H1 (cell line): ENCODE measurements at regions not wholly inside any gene's neighbourhood (a gene's known extent, or its start where the extent isn't known, plus 50 kb on each side); places are given as distances from the start of the nearest gene placed in this dataset.

Source experiments
- CTCF ChIA-PET: fragments of 300-600 bp; sonication (Branson Sonifier 250); formaldehyde crosslinking; loops from one replicate; lab custom pipeline; 2021; ENCODE audit not compliant: partially characterized antibody; lab: Charles Lee
- POLR2A ChIA-PET: fragments of 300-600 bp; sonication (Branson Sonifier 250); formaldehyde crosslinking; loops from one replicate; lab custom pipeline; 2021; ENCODE audit warnings: inconsistent platforms; ENCODE audit not compliant: partially characterized antibody; lab: Charles Lee
- DNase-seq, 2 experiments: peaks; one replicate each; pipeline versions ENCODE4 v3.0.0 to v3.0.0-alpha.2; 2010 to 2022; ENCODE audit warnings: low spot score in 2 of 2, low read depth in 1 of 2, mixed read lengths in 1 of 2
- FAIRE-seq: peaks from 2 replicates; lab custom pipeline; 2011; peaks lifted over from hg19 to GRCh38; lab: Jason Lieb, UNC
- H2AFZ ChIP-seq: 2 replicates; pipeline ENCODE4 v1.8.1; 2012; ENCODE audit warnings: low read length, inconsistent platforms
- H2AK5ac ChIP-seq: 2 replicates; pipeline ENCODE4 v1.6.1; 2013; ENCODE audit warnings: low read depth, low read length
- H2BK120ac ChIP-seq: replicated peaks from 2 replicates; pipeline ENCODE3; 2013; ENCODE audit warnings: low read depth, low read length, inconsistent platforms
- H2BK12ac ChIP-seq: 2 replicates; pipeline ENCODE4 v1.6.1; 2013; ENCODE audit warnings: low read depth, low read length
- H2BK15ac ChIP-seq: 2 replicates; pipeline ENCODE4 v1.6.1; 2013; ENCODE audit warnings: low read length
- H2BK20ac ChIP-seq: 2 replicates; pipeline ENCODE4 v1.6.1; 2013; ENCODE audit warnings: low read length
- H2BK5ac ChIP-seq: 2 replicates; pipeline ENCODE4 v1.6.1; 2013; ENCODE audit warnings: low read depth, low read length
- H3K14ac ChIP-seq: 2 replicates; pipeline ENCODE4 v1.6.1; 2013; ENCODE audit warnings: inconsistent platforms; ENCODE audit not compliant: insufficient read length
- H3K18ac ChIP-seq: 2 replicates; pipeline ENCODE4 v1.6.1; 2013; ENCODE audit warnings: low read length; ENCODE audit errors: extremely low read depth
- H3K23ac ChIP-seq: 2 replicates; pipeline ENCODE4 v1.6.1; 2013; ENCODE audit warnings: inconsistent platforms; ENCODE audit not compliant: insufficient read length
- H3K23me2 ChIP-seq: 2 replicates; pipeline ENCODE4 v1.6.1; 2013; ENCODE audit warnings: low read depth, low read length
- H3K27ac ChIP-seq: 2 replicates; pipeline ENCODE4 v1.6.1; 2011; ENCODE audit warnings: low read depth, low read length, inconsistent platforms
- H3K27me3 ChIP-seq, 4 experiments: replicated peaks in 1 of 4; 1 replicate in 1 of 4; 2 replicates in 3 of 4; pipeline versions ENCODE4 v1.6.1 to v1.8.1; 2011 to 2013; ENCODE audit warnings: low read length in 3 of 4, mild to moderate bottlenecking in 3 of 4, inconsistent platforms in 2 of 4, mixed read lengths in 2 of 4, moderate library complexity in 1 of 4; ENCODE audit not compliant: control insufficient read depth in 3 of 4, insufficient read depth in 3 of 4; ENCODE audit errors: extremely low read depth in 1 of 4
- H3K36me3 ChIP-seq, 4 experiments: 2 replicates each; pipeline versions ENCODE4 v1.6.1 to v1.8.1; 2011 to 2013; ENCODE audit warnings: mild to moderate bottlenecking in 4 of 4, low read length in 3 of 4, moderate library complexity in 2 of 4, control low read depth in 1 of 4, inconsistent platforms in 1 of 4; ENCODE audit not compliant: insufficient read depth in 4 of 4, control insufficient read depth in 2 of 4
- H3K4ac ChIP-seq: replicated peaks from 2 replicates; pipeline ENCODE3; 2013; ENCODE audit warnings: low read length, low read depth, mixed read lengths, inconsistent platforms; ENCODE audit not compliant: insufficient read length
- H3K4me1 ChIP-seq, 4 experiments: replicated peaks in 1 of 4; 1 replicate in 1 of 4; 2 replicates in 3 of 4; pipeline versions ENCODE4 v1.6.1 to v1.8.1; 2011 to 2013; ENCODE audit warnings: low read length in 3 of 4, inconsistent platforms in 2 of 4, mixed read lengths in 1 of 4; ENCODE audit not compliant: insufficient read depth in 4 of 4, control insufficient read depth in 3 of 4
- H3K4me2 ChIP-seq, 2 experiments: 2 replicates each; pipeline versions ENCODE4 v1.6.1 to v1.8.1; 2011 to 2013; ENCODE audit warnings: low read depth in 2 of 2, low read length in 2 of 2, control low read depth in 1 of 2, inconsistent platforms in 1 of 2, mild to moderate bottlenecking in 1 of 2; ENCODE audit not compliant: insufficient read depth in 1 of 2
- H3K4me3 ChIP-seq, 4 experiments: fragments of 200-600, 300-600 bp in 1 of 4; sonication (generic), shearing (Covaris generic), sonication (Bioruptor Twin) in 1 of 4; 2 replicates each; pipeline versions ENCODE4 v1.5.1 to v1.8.1; 2011 to 2016; ENCODE audit warnings: low read length in 4 of 4, low read depth in 3 of 4, control low read depth in 2 of 4, inconsistent platforms in 2 of 4, mild to moderate bottlenecking in 2 of 4, mixed read lengths in 1 of 4, moderate library complexity in 1 of 4; ENCODE audit not compliant: insufficient read depth in 2 of 4; ENCODE audit errors: extremely low read depth in 1 of 4
- H3K56ac ChIP-seq: replicated peaks from 2 replicates; pipeline ENCODE3; 2013; ENCODE audit warnings: low read depth, mild to moderate bottlenecking, mixed read lengths, low read length, inconsistent platforms; ENCODE audit not compliant: insufficient read length
- H3K79me1 ChIP-seq: 2 replicates; pipeline ENCODE4 v1.6.1; 2013; ENCODE audit warnings: low read depth, low read length, control low read depth
- H3K79me2 ChIP-seq, 2 experiments: 2 replicates each; pipeline versions ENCODE4 v1.6.1 to v1.8.1; 2012 to 2013; ENCODE audit warnings: low read length in 2 of 2, mild to moderate bottlenecking in 2 of 2, inconsistent platforms in 1 of 2; ENCODE audit not compliant: insufficient read depth in 2 of 2, control insufficient read depth in 1 of 2
- H3K9ac ChIP-seq, 4 experiments: replicated peaks in 1 of 4; 1 replicate in 1 of 4; 2 replicates in 3 of 4; pipeline versions ENCODE4 v1.6.1 to v1.8.1; 2011 to 2013; ENCODE audit warnings: low read depth in 3 of 4, low read length in 3 of 4, control low read depth in 2 of 4, mild to moderate bottlenecking in 2 of 4, moderate library complexity in 2 of 4, inconsistent platforms in 1 of 4; ENCODE audit errors: extremely low read depth in 1 of 4
- H3K9me3 ChIP-seq, 2 experiments: 2 replicates each; pipeline versions ENCODE4 v1.6.1 to v1.8.1; 2012 to 2013; ENCODE audit warnings: mild to moderate bottlenecking in 2 of 2, moderate library complexity in 2 of 2, control low read depth in 1 of 2, inconsistent platforms in 1 of 2, low read depth in 1 of 2, low read length in 1 of 2, mixed read lengths in 1 of 2; ENCODE audit not compliant: insufficient read depth in 2 of 2
- H4K20me1 ChIP-seq, 2 experiments: replicated peaks in 1 of 2; 2 replicates each; pipeline versions ENCODE3 to v1.8.1; 2011 to 2013; ENCODE audit warnings: inconsistent platforms in 2 of 2, low read length in 2 of 2, mild to moderate bottlenecking in 1 of 2; ENCODE audit not compliant: insufficient read depth in 2 of 2, control insufficient read depth in 1 of 2
- H4K5ac ChIP-seq: 2 replicates; pipeline ENCODE4 v1.6.1; 2013; ENCODE audit warnings: low read length, low read depth, mixed read lengths, inconsistent platforms; ENCODE audit not compliant: insufficient read length
- H4K8ac ChIP-seq: 2 replicates; pipeline ENCODE4 v1.8.0; 2013; ENCODE audit warnings: mild to moderate bottlenecking, moderate library complexity, low read length, inconsistent platforms; ENCODE audit not compliant: insufficient read depth; ENCODE audit errors: extremely low read depth
- H4K91ac ChIP-seq: replicated peaks from 2 replicates; pipeline ENCODE3; 2013; ENCODE audit warnings: low read length, mixed read lengths, inconsistent platforms; ENCODE audit not compliant: insufficient read length
- BRCA1 ChIP-seq: IDR thresholded peaks from 2 replicates; pipeline ENCODE4 v1.6.1; 2012; ENCODE audit warnings: low read depth, low read length, improper control_type of control experiment
- CBX5 ChIP-seq: fragments of 300-800, 300-1000 bp; sonication (generic); IDR thresholded peaks from 2 replicates; pipeline ENCODE4 v1.7.1; 2016; ENCODE audit warnings: antibody characterized with exemption, low read length, low read depth
- CTBP2 ChIP-seq: IDR thresholded peaks from 2 replicates; pipeline ENCODE4 v1.7.0; 2011; ENCODE audit warnings: borderline replicate concordance, mild to moderate bottlenecking, moderate library complexity, mixed read lengths, low read length; ENCODE audit not compliant: insufficient read depth, insufficient read length
- FOSL1 ChIP-seq: IDR thresholded peaks from 2 replicates; pipeline ENCODE4 v1.6.1; 2011; ENCODE audit warnings: mild to moderate bottlenecking, low read depth, low read length, moderate library complexity; ENCODE audit not compliant: insufficient read depth
- JUN ChIP-seq: IDR thresholded peaks from 2 replicates; pipeline ENCODE4 v1.6.1; 2011; ENCODE audit warnings: low read depth, mild to moderate bottlenecking, improper control_type of control experiment, low read length
- POU5F1 ChIP-seq: IDR thresholded peaks from 2 replicates; pipeline ENCODE4 v1.6.1; 2011; ENCODE audit warnings: low read depth, mild to moderate bottlenecking, low read length, moderate library complexity
- RAD21 ChIP-seq, 2 experiments: IDR thresholded peaks in 1 of 2; conservative IDR thresholded peaks in 1 of 2; 2 replicates each; pipeline ENCODE4 v1.6.1; 2011; ENCODE audit warnings: low read depth in 2 of 2, low read length in 2 of 2, improper control_type of control experiment in 1 of 2, inconsistent platforms in 1 of 2, mild to moderate bottlenecking in 1 of 2, moderate library complexity in 1 of 2
- SIN3A ChIP-seq, 2 experiments: IDR thresholded peaks in 1 of 2; conservative IDR thresholded peaks in 1 of 2; 2 replicates each; pipeline ENCODE4 v1.6.1; 2011 to 2012; ENCODE audit warnings: low read length in 2 of 2, improper control_type of control experiment in 1 of 2, low read depth in 1 of 2, mild to moderate bottlenecking in 1 of 2
- SP1 ChIP-seq: IDR thresholded peaks from 2 replicates; pipeline ENCODE4 v1.6.1; 2011; ENCODE audit warnings: low read depth, low read length
- SP4 ChIP-seq: IDR thresholded peaks from 2 replicates; pipeline ENCODE4 v1.6.1; 2012; ENCODE audit warnings: low read length, inconsistent platforms
- TEAD4 ChIP-seq: IDR thresholded peaks from 2 replicates; pipeline ENCODE4 v1.6.1; 2012; ENCODE audit warnings: low read depth, low read length, inconsistent platforms, mixed read lengths
- USF2 ChIP-seq: IDR thresholded peaks from 2 replicates; pipeline ENCODE4 v1.6.1; 2011; ENCODE audit warnings: low read length, improper control_type of control experiment
- WGBS, 2 experiments: shearing (Covaris generic) in 1 of 2; methylation state at CpG; one replicate each; pipeline versions ENCODE4 v1.1.6 to v1.1.7; 2013 to 2015; ENCODE audit warnings: low lambda C conversion rate in 2 of 2, mixed read lengths in 2 of 2, inconsistent platforms in 1 of 2, low coverage in 1 of 2, missing lambda C conversion rate in 1 of 2; ENCODE audit not compliant: insufficient replicate concordance in 2 of 2, insufficient coverage in 1 of 2, insufficient read length in 1 of 2; ENCODE audit errors: extremely low coverage in 1 of 2, missing lambda C conversion rate in 1 of 2; 5-methylcytosine and 5-hydroxymethylcytosine counted together
- TF ChIP-seq, protein P1 (sequence below): IDR thresholded peaks from 2 replicates; pipeline ENCODE4 v1.6.1; 2012; ENCODE audit warnings: inconsistent platforms

- H3K23ac ChIP-seq, result no peak overlapping the region
- no peak overlapping the region for H3K18ac ChIP-seq
- no peaks in the 10 kb centered on the region for H3K79me2 ChIP-seq
- no peak overlapping the region for H2BK12ac ChIP-seq
- no peak overlapping the region for H2AFZ ChIP-seq
- DNase-seq, result no peak
- no peak overlapping the region for H2BK120ac ChIP-seq
- no peaks in the 10 kb centered on the region for H3K79me1 ChIP-seq
- peaks cover 0 to 5% (median 2%) of the 10 kb centered on the region in 4 experiments; a peak in 3 of 7 replicates for H3K4me1 ChIP-seq
- H3K4ac ChIP-seq, result no peak overlapping the region
- H2BK5ac ChIP-seq, result no peak overlapping the region
- H3K9ac ChIP-seq, result no peak overlapping the region
- H3K36me3 ChIP-seq, result no peaks in the 10 kb centered on the region
- no peak overlapping the region for H4K91ac ChIP-seq
- no peak overlapping the region for H2AK5ac ChIP-seq
- no peak overlapping the region for H3K4me3 ChIP-seq
- H4K8ac ChIP-seq, result no peak overlapping the region
- no peak overlapping the region for H3K56ac ChIP-seq
- ChIA-PET CTCF (interaction anchor here (0.9 to 2.5 kb wide), 3 partner anchors 25 to 272 kb away, joined by 3 to 7 read pairs (median 3); no protein-coding TSS in a partner anchor), POLR2A (no interaction called here)
- 93% methylated on average over 3 of the region's 3 CpGs; no CpG with 5 or more reads in 1 of the 2 experiments for WGBS, 2 experiments
- H2BK15ac ChIP-seq, result no peak overlapping the region
- no peak overlapping the region for H4K5ac ChIP-seq
- FAIRE-seq, result no peak
- no peaks in the 10 kb centered on the region for H3K9me3 ChIP-seq
- H4K20me1 ChIP-seq, result no peaks in the 10 kb centered on the region
- no peak overlapping the region for H2BK20ac ChIP-seq
- no peaks in the 10 kb centered on the region for H3K23me2 ChIP-seq
- no peak overlapping the region for H3K27ac ChIP-seq
- H3K14ac ChIP-seq, result no peak overlapping the region
- no peaks in the 10 kb centered on the region for H3K27me3 ChIP-seq
- no peak overlapping the region for H3K4me2 ChIP-seq
- TF ChIP-seq SIN3A (conservative IDR thresholded peaks at IDR 0.05 in 1 of 2, IDR thresholded peaks at IDR 0.05 in 1 of 2; ENCODE audit: low read depth in 1 of 2, low read length in 2 of 2), result no peak
- TF ChIP-seq JUN, result no peak
- TF ChIP-seq SP1, result no peak
- TF ChIP-seq, protein P1, sequence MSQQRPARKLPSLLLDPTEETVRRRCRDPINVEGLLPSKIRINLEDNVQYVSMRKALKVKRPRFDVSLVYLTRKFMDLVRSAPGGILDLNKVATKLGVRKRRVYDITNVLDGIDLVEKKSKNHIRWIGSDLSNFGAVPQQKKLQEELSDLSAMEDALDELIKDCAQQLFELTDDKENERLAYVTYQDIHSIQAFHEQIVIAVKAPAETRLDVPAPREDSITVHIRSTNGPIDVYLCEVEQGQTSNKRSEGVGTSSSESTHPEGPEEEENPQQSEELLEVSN, result no peak
- no peak for TF ChIP-seq TEAD4
- TF ChIP-seq FOSL1, result no peak
- TF ChIP-seq USF2, result no peak
- no peak for TF ChIP-seq SP4
- no peak for TF ChIP-seq RAD21 (IDR thresholded peaks at IDR 0.05 in 1 of 2, conservative IDR thresholded peaks at IDR 0.05 in 1 of 2; ENCODE audit: low read depth in 2 of 2, low read length in 2 of 2)
- TF ChIP-seq POU5F1, result no peak
- no peak for TF ChIP-seq CBX5
- no peak for TF ChIP-seq BRCA1
- no peak for TF ChIP-seq CTBP2
These were observed 161.5 kb downstream of the NUAK1 start for GRCh38 chr12:105977236-105977635.
